ENCODE measurements at regions not wholly inside any gene's neighbourhood (a gene's known extent, or its start where the extent isn't known, plus 50 kb on each side); places are given as distances from the start of the nearest gene placed in this dataset.
"Not testable (repeated sequence)": the region's sequence is repeated elsewhere in the genome, so short reads cannot be mapped to it uniquely, and the experiment has no call there.

GRCh38 chrX:124268099-124268498 lies 64.4 kb upstream of the TEX13D start:
- no peak for ATAC-seq
- TF ChIP-seq CTCF (IDR thresholded peaks at IDR 0.05) = no peak
- H3K36me3 ChIP-seq = no peaks in the 10 kb centered on the region
- no peak overlapping the region for H3K4me3 ChIP-seq
- intact Hi-C loops (cut with DNase I) = no loop called here
- H3K4me1 ChIP-seq = no peaks in the 10 kb centered on the region
- no peak overlapping the region for H3K27ac ChIP-seq
- no peak for DNase-seq
- no peaks in the 10 kb centered on the region for H3K27me3 ChIP-seq
- no peaks in the 10 kb centered on the region for H3K9me3 ChIP-seq

- Histone ChIP-seq H3K36me3 (no peaks in the 10 kb centered on the region), H3K9me3 (no peaks in the 10 kb centered on the region), H3K27ac (no peak overlapping the region), H3K4me3 (no peak overlapping the region), H3K4me1 (peaks cover 0 to 7% (median 0%) of the 10 kb centered on the region in 9 donors), H3K27me3 (no peaks in the 10 kb centered on the region)
- WGBS, 2 donors = 76 to 91% methylated on average over 2 of the region's 2 CpGs
- intact Hi-C loops (cut with DNase I) = no loop called here
- DNase-seq (no peak), ATAC-seq (no peak)
- TF ChIP-seq CTCF (IDR thresholded peaks at IDR 0.05) = no peak
These were observed 62.6 kb upstream of the TEX13D start for GRCh38 chrX:124269881-124270280.

- H3K27ac ChIP-seq; DNase-seq; H3K36me3 ChIP-seq; intact Hi-C loops (cut with DNase I); H3K9me3 ChIP-seq; H3K4me3 ChIP-seq; H3K27me3 ChIP-seq; ATAC-seq: not testable (repeated sequence)
- peaks cover 0 to 12% (median 0%) of the 10 kb centered on the region in 9 donors for H3K4me1 ChIP-seq
These were observed 60.9 kb upstream of the TEX13D start for GRCh38 chrX:124271599-124271998.

- intact Hi-C loops (cut with DNase I) = no loop called here
- no peak for TF ChIP-seq CTCF (IDR thresholded peaks at IDR 0.05)
- Histone ChIP-seq H3K4me1 (peaks cover 0 to 12% (median 0%) of the 10 kb centered on the region in 9 donors), H3K9me3 (no peaks in the 10 kb centered on the region), H3K36me3 (no peaks in the 10 kb centered on the region), H3K27ac (no peak overlapping the region), H3K27me3 (no peaks in the 10 kb centered on the region), H3K4me3 (no peak overlapping the region)
- DNase-seq = no peak
- WGBS, 2 donors = 95 to 96% methylated on average over 5 of the region's 5 CpGs
- ATAC-seq = no peak
These were observed 60.0 kb upstream of the TEX13D start for GRCh38 chrX:124272370-124272982.

GRCh38 chrX:124274438-124275181 lies 57.9 kb upstream of the TEX13D start:
- H3K4me1 ChIP-seq = peaks cover 0 to 12% (median 0%) of the 10 kb centered on the region in 9 donors
- H3K36me3 ChIP-seq = no peaks in the 10 kb centered on the region
- H3K9me3 ChIP-seq = no peaks in the 10 kb centered on the region
- 24 to 27% methylated on average over 10 of the region's 10 CpGs for WGBS, 2 donors
- DNase-seq (peak; percentile 10 to 40), ATAC-seq (peak in 7 of 8 donors; percentile 72 to 94 (median 89))
- H3K27ac ChIP-seq = peak overlapping the region in 3 of 10 donors; percentile 19 to 44 (median 26)
- H3K4me3 ChIP-seq = no peak overlapping the region
- intact Hi-C loops (cut with DNase I) = no loop called here
- no peak for TF ChIP-seq CTCF (IDR thresholded peaks at IDR 0.05)
- no peaks in the 10 kb centered on the region for H3K27me3 ChIP-seq
